ENCODE measurements at regions not wholly inside any gene's neighbourhood (a gene's known extent, or its start where the extent isn't known, plus 50 kb on each side); places are given as distances from the start of the nearest gene placed in this dataset.

GRCh38 chr12:124507188-124508109 is 60.0 kb downstream of the NCOR2 start:
- no peak for TF ChIP-seq POLR2A (IDR thresholded peaks at IDR 0.05)
- TF ChIP-seq, protein P1, sequence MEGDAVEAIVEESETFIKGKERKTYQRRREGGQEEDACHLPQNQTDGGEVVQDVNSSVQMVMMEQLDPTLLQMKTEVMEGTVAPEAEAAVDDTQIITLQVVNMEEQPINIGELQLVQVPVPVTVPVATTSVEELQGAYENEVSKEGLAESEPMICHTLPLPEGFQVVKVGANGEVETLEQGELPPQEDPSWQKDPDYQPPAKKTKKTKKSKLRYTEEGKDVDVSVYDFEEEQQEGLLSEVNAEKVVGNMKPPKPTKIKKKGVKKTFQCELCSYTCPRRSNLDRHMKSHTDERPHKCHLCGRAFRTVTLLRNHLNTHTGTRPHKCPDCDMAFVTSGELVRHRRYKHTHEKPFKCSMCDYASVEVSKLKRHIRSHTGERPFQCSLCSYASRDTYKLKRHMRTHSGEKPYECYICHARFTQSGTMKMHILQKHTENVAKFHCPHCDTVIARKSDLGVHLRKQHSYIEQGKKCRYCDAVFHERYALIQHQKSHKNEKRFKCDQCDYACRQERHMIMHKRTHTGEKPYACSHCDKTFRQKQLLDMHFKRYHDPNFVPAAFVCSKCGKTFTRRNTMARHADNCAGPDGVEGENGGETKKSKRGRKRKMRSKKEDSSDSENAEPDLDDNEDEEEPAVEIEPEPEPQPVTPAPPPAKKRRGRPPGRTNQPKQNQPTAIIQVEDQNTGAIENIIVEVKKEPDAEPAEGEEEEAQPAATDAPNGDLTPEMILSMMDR (IDR thresholded peaks at IDR 0.05) = no peak
- Histone ChIP-seq H3K27ac (peak overlapping the region in 2 of 3 donors; percentile 28 to 56), H3K36me3 (no peaks in the 10 kb centered on the region), H3K4me1 (peaks cover 27 to 62% of the 10 kb centered on the region in 2 donors), H3K9me3 (no peaks in the 10 kb centered on the region), H3K4me3 (replicated peaks in 1 of 3) (no peak overlapping the region), H3K27me3 (no peaks in the 10 kb centered on the region)
- no peak for DNase-seq
- WGBS, 2 donors = 86 to 88% methylated on average over 21 to 25 of the region's 26 CpGs
- intact Hi-C loops (cut with DNase I) = no loop called here

DNA sequence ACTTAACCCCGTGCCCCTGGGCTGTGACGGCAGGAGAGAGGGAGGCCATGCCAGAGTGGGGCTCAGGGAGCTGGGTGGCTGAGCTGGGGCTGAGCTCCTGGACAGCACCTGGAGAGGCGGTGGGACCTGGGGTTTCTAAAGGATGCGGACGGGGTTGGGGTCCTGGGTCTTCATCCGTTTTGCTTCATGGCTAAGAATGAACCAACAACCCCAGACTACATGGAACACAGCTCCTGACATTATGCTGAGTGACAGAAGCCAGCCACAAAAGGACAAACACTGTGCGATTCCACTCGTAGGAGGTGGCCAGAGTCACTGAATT is 60.6 kb downstream of the NCOR2 start:
- Histone ChIP-seq H3K27me3 (no peaks in the 10 kb centered on the region), H3K9me3 (no peaks in the 10 kb centered on the region), H3K4me3 (replicated peaks in 1 of 3) (no peak overlapping the region), H3K27ac (peak overlapping the region; percentile 28 to 73 (median 56)), H3K4me1 (peaks cover 30 to 62% of the 10 kb centered on the region in 2 donors), H3K36me3 (no peaks in the 10 kb centered on the region)
- WGBS, 2 donors = 59 to 65% methylated on average over 8 of the region's 8 CpGs
- no peak for DNase-seq
- TF ChIP-seq POLR2A (IDR thresholded peaks at IDR 0.05) = no peak
- TF ChIP-seq, protein P1 (IDR thresholded peaks at IDR 0.05) = no peak
- intact Hi-C loops (cut with DNase I) = no loop called here

DNA sequence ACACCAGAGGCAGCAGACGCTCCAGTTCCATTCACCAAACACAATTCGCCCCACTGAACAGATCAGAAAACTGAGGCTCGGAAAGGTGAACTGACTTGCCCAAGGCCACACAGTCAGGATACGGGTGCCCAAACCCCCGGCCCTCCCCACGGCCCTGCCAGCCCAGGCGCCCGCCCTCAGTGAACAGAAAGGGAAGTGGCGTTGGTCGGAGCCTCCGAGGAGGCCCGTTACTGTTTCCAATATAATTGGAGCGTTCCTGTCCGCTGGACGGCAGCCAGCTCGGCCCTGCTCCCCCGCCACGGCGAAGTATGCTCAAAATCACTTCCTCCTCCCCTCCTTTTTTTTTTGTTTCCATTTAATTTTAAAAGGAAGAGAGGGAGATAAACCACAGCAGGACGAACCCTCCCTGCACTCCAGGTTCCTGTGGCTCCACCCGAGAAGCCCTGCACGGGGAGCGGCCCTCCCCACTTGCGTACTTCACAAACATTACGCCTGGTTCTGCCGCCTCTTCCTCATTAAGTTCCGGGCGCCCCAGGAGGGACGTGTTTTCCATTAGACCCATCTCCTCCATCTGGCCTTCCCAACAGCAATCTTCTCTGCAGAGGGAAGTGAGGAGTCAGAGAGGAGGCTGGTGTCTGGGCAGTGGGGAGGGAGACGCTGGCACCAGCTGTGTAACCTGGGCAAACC is 61.1 kb downstream of the NCOR2 start:
- H3K27me3 ChIP-seq = no peaks in the 10 kb centered on the region
- H3K4me1 ChIP-seq = peaks cover 35 to 68% of the 10 kb centered on the region in 2 donors
- intact Hi-C loops (cut with DNase I) = no loop called here
- no peaks in the 10 kb centered on the region for H3K36me3 ChIP-seq
- WGBS, 2 donors = 16 to 22% methylated on average over 27 to 30 of the region's 30 CpGs
- DNase-seq = peak; percentile 71 to 79
- H3K27ac ChIP-seq = peak overlapping the region; percentile 28 to 73 (median 56)
- no peak overlapping the region for H3K4me3 ChIP-seq (replicated peaks in 1 of 3)
- no peak for TF ChIP-seq POLR2A (IDR thresholded peaks at IDR 0.05)
- TF ChIP-seq, protein P1 (IDR thresholded peaks at IDR 0.05) = no peak
- H3K9me3 ChIP-seq = no peaks in the 10 kb centered on the region

DNA sequence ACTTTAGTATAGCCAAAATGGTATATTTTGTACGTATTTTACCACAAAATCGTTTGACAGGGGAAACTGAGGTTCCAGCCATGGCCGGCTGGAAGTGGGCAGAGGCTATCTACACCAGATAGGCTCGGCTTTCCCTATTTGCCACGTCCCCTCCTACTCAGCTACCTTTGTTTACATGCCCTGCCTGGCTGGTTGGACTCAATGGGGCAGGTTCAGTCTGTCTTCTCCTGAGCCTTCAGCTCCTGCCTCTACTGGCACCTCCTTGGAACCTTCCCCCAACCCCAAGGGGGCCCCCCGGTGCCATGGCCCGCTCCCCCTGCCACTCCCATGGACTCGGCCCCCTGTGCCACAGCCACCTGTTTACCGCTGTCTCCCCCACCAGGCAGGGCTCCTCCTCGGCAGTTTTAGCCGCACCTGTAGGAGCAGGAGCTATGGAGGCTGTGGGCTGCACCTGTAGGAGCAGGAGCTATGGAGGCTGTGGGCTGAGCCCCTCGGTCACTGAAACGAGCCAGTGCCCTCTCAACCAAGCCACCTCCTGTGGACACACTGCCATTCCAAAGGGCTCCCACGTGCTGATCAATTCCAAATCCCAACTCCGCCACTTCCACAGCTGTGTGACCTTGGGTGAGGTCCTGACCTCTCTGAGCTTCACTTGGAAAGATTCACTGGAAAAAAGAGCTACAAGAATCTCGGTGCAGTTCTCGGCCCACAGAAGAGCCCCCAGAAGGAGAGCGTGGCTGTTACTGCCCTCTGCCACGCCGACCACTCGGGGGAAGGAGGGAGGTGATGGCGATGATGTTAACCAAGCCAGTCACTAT is 62.2 kb downstream of the NCOR2 start:
- H3K4me1 ChIP-seq = peaks cover 45 to 72% of the 10 kb centered on the region in 2 donors
- no peak for DNase-seq
- no peaks in the 10 kb centered on the region for H3K36me3 ChIP-seq
- TF ChIP-seq, protein P1 (IDR thresholded peaks at IDR 0.05) = no peak
- no peak for TF ChIP-seq POLR2A (IDR thresholded peaks at IDR 0.05)
- WGBS, 2 donors = 90 to 91% methylated on average over 19 to 22 of the region's 22 CpGs
- no peak overlapping the region for H3K4me3 ChIP-seq (replicated peaks in 1 of 3)
- H3K9me3 ChIP-seq = no peaks in the 10 kb centered on the region
- H3K27ac ChIP-seq = no peak overlapping the region
- no peaks in the 10 kb centered on the region for H3K27me3 ChIP-seq
- intact Hi-C loops (cut with DNase I) = no loop called here

All from thyroid gland (tissue), 4 donors.